HG03025 (cell line): ENCODE measurements at regions not wholly inside any gene's neighbourhood (a gene's known extent, or its start where the extent isn't known, plus 50 kb on each side); places are given as distances from the start of the nearest gene placed in this dataset.
"Not testable (repeated sequence)": the region's sequence is repeated elsewhere in the genome, so short reads cannot be mapped to it uniquely, and the experiment has no call there.

Experiments
- ATAC-seq: cut with Tn5 transposase; IDR thresholded peaks from one replicate; pipeline ENCODE4 v1.9.1; 2021; ENCODE audit warnings: mild to moderate bottlenecking, moderate library complexity; ENCODE audit not compliant: unreplicated experiment, low FRiP score

- ATAC-seq = no peak
These were observed 396.4 kb upstream of the AKR1E2 start for GRCh38 chr10:4429571-4429970.

- ATAC-seq = no peak
These were observed 398.5 kb upstream of the AKR1E2 start for GRCh38 chr10:4427532-4427931.

GRCh38 chr10:4426866-4427265 is 399.1 kb upstream of the AKR1E2 start:
- no peak for ATAC-seq

GRCh38 chr10:4409319-4409718 is 416.7 kb upstream of the AKR1E2 start:
- ATAC-seq = no peak

GRCh38 chr10:4407783-4408182 is 418.2 kb upstream of the AKR1E2 start:
- ATAC-seq = no peak

GRCh38 chr10:4405828-4406227 is 420.2 kb upstream of the AKR1E2 start:
- no peak for ATAC-seq

- no peak for ATAC-seq
These were observed 422.3 kb upstream of the AKR1E2 start for GRCh38 chr10:4403638-4404252.

- ATAC-seq = not testable (repeated sequence)
These were observed 424.9 kb upstream of the AKR1E2 start for GRCh38 chr10:4401080-4401479.

- ATAC-seq = no peak
These were observed 426.5 kb upstream of the AKR1E2 start for GRCh38 chr10:4399556-4399955.

- ATAC-seq = no peak
These were observed 427.4 kb upstream of the AKR1E2 start for GRCh38 chr10:4398602-4399001.

GRCh38 chr10:4397337-4397736 is 428.7 kb upstream of the AKR1E2 start:
- no peak for ATAC-seq

GRCh38 chr10:4396401-4397283 is 429.4 kb upstream of the AKR1E2 start:
- ATAC-seq = no peak

- no peak for ATAC-seq
These were observed 430.3 kb upstream of the AKR1E2 start for GRCh38 chr10:4395731-4396130.

- not testable (repeated sequence) for ATAC-seq
These were observed 431.6 kb upstream of the AKR1E2 start for GRCh38 chr10:4394455-4394854.

- no peak for ATAC-seq
These were observed 434.3 kb upstream of the AKR1E2 start for GRCh38 chr10:4391683-4392082.

GRCh38 chr10:4390219-4390618 is 435.8 kb upstream of the AKR1E2 start:
- ATAC-seq = no peak

GRCh38 chr10:4385231-4385870 is 440.7 kb upstream of the AKR1E2 start:
- no peak for ATAC-seq

GRCh38 chr10:4384245-4384644 is 441.8 kb upstream of the AKR1E2 start:
- ATAC-seq = no peak

- ATAC-seq = no peak
These were observed 442.3 kb upstream of the AKR1E2 start for GRCh38 chr10:4383651-4384098.

GRCh38 chr10:4382811-4383210 is 443.2 kb upstream of the AKR1E2 start:
- no peak for ATAC-seq

- no peak for ATAC-seq
These were observed 452.4 kb upstream of the AKR1E2 start for GRCh38 chr10:4373612-4374011.
